ENCODE measurements at regions not wholly inside any gene's neighbourhood (a gene's known extent, or its start where the extent isn't known, plus 50 kb on each side); places are given as distances from the start of the nearest gene placed in this dataset.
"Not testable (repeated sequence)": the region's sequence is repeated elsewhere in the genome, so short reads cannot be mapped to it uniquely, and the experiment has no call there.

DNA sequence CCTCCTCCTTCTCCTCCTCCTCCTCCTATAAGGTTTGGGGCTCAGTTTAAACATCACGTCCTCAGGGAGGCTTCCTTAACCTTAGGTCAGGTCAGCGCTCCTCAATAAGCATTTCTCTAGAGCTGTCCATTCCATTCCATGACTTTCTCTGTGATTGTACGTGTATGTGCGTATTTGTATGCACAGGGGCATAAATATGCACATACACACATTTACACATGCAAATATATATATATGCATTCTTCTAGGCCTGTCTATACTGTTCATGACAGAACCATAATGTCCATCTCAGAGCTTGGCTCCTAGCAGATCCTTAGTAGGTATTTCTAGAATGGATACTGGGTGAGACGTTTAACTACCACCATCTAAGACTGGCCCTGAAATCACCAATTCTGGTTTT lies 258.6 kb downstream of the STIM2 start:
- TF ChIP-seq, protein P1, sequence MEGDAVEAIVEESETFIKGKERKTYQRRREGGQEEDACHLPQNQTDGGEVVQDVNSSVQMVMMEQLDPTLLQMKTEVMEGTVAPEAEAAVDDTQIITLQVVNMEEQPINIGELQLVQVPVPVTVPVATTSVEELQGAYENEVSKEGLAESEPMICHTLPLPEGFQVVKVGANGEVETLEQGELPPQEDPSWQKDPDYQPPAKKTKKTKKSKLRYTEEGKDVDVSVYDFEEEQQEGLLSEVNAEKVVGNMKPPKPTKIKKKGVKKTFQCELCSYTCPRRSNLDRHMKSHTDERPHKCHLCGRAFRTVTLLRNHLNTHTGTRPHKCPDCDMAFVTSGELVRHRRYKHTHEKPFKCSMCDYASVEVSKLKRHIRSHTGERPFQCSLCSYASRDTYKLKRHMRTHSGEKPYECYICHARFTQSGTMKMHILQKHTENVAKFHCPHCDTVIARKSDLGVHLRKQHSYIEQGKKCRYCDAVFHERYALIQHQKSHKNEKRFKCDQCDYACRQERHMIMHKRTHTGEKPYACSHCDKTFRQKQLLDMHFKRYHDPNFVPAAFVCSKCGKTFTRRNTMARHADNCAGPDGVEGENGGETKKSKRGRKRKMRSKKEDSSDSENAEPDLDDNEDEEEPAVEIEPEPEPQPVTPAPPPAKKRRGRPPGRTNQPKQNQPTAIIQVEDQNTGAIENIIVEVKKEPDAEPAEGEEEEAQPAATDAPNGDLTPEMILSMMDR (IDR thresholded peaks at IDR 0.05; ENCODE audit: borderline replicate concordance, insufficient read depth, low read depth, low read length): no peak
- no peak overlapping the region for H3K4me3 ChIP-seq (ENCODE audit: low read depth, low read length)

DNA sequence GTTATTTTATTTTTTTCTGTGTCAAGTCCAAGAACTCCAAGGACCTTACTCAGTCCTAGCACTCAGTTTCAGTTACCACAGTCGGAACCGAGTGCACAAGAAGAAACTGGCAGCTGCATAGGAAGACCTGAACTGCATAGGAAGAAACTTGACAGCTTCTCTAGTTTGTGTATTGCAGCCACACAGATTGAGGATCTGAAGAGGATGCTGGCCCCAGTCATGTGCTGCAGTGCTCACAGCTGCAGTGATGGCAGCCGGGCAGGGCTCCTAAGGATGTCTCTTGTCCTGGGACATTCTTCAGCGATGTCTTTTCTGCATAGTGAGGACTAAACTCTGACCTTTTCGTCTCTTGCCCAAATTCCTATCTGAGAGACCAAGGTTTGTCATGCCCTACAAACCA lies 261.2 kb downstream of the STIM2 start:
- TF ChIP-seq, protein P1 (IDR thresholded peaks at IDR 0.05; ENCODE audit: borderline replicate concordance, insufficient read depth, low read depth, low read length): no peak
- no peak overlapping the region for H3K4me3 ChIP-seq (ENCODE audit: low read depth, low read length)

DNA sequence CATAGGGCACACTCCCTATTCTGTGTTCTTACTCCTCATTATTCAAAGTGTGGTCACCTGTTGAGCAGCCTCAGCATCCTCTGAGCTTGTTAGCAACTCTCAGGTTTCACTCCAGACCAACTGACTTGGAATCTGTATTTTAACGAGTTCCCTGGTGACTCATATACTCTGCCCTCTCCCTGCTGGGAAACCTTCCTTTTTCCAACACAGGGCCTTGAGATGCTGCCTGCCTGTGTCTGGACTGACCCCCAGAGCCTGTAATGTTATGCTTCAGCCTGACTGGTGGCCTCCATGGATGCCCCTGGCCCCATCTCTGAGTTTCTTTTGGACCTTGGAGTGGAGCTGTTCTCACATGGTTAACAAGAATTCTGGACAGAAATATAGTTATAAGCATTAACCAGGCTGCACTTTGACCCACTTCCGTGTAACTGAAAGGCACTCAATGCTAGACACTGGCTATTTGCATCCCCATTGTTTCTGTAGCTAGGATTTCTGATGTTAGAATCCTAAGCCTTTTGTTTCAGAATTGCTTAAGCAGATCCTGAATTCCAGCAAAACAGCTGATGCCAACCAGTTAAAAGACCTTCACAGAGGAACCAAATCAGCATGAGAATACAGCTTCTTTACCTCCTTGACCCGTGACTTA lies 262.6 kb downstream of the STIM2 start:
- TF ChIP-seq, protein P1 (IDR thresholded peaks at IDR 0.05; ENCODE audit: borderline replicate concordance, insufficient read depth, low read depth, low read length): no peak

DNA sequence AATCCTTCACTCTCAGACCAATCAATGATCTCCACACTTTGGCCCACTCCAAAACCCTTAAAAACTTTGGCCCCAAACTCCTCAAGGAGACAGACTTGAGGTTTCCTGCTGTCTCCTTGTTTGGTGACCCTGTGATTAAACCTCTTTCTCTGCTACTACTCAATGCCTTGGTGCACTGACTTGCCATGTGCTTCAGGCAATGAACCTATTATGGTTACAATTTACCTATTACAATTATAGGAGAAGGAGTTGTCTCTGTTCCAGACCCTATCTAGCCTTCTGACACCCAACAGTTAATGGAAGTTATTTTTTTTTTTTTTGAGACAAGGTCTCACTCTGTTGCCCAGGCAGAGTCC lies 263.1 kb downstream of the STIM2 start:
- TF ChIP-seq, protein P1 (IDR thresholded peaks at IDR 0.05; ENCODE audit: borderline replicate concordance, insufficient read depth, low read depth, low read length): no peak
- no peak overlapping the region for H3K4me3 ChIP-seq (ENCODE audit: low read depth, low read length)

More for the DNA sequence above, 262.6 kb downstream of the STIM2 start:
- no peak overlapping the region for H3K4me3 ChIP-seq (ENCODE audit: low read depth, low read length)

DNA sequence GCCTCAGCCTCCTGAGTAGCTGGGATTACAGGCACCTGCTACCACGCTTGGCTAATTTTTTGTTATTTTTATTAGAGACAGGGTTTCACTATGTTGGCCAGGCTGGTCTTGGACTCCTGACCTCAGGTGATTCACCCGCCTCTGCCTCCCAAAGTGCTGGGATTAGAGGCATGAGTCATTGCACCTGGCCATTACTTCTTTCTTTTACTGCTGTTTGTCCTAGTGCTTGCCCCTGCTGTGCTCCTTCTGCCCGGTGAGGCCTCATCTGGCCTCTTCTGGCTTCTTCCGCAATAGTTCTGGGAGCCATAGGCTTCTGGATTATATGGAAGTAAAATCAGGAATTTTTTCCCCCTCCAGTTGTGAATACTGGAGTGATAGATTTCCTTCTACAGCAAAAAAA lies 266.3 kb downstream of the STIM2 start:
- not testable (repeated sequence) for H3K4me3 ChIP-seq (ENCODE audit: low read depth, low read length)

DNA sequence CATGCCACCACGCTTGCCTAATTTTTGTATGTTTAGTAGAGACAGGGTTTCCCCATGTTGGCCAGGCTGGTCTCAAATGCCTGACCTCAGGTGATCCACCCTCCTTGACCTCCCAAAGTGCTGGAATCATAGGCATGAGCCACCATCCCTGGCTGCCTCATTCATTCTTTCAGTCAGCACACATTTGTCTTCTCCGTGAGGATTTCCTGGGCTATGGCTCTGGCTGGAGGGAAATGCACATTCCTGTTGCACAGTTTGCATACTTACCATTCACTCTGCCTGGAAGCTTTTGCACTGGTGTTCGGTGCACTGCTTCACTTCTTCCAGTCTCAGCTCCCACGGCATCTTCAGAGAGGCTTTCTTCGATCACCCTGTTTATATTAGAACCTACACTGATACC lies 267.8 kb downstream of the STIM2 start:
- no peak overlapping the region for H3K4me3 ChIP-seq (ENCODE audit: low read depth, low read length)
- TF ChIP-seq, protein P1 (IDR thresholded peaks at IDR 0.05; ENCODE audit: borderline replicate concordance, insufficient read depth, low read depth, low read length): no peak

DNA sequence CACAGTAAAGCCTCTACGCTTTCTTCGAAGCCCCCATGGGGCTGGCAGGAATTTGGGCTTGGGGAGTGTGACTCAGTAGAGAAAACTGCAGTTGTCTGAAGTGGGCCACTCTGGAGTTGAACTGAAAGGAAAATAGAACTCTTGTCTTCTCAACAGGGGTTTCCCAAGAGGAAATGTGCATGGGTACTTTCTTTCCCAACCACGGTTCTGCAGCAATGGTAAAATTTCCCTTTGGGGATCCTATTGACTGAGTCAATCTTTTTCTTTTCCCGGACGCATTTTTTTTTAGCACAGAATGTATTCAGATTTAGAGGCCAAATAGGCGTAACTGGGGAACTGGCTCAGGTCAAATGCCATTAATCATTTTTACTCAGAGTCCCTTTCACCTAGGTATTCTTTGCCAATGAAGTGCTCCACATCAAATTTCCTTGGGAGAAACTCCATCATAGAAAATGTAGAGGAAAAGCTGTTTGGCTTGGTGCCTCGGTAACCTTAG lies 269.3 kb downstream of the STIM2 start:
- H3K4me3 ChIP-seq (ENCODE audit: low read depth, low read length): no peak overlapping the region
- TF ChIP-seq, protein P1 (IDR thresholded peaks at IDR 0.05; ENCODE audit: borderline replicate concordance, insufficient read depth, low read depth, low read length): no peak
